CD14-positive monocyte (primary cell): ENCODE measurements at regions not wholly inside any gene's neighbourhood (a gene's known extent, or its start where the extent isn't known, plus 50 kb on each side); places are given as distances from the start of the nearest gene placed in this dataset.

Experiments used
- DNase-seq, 3 donors: peaks; one replicate each; pipeline ENCODE4 v3.0.0-alpha.2; 2011 to 2022
- H2AFZ ChIP-seq: 2 replicates; pipeline ENCODE4 v1.6.0; 2012; ENCODE audit warnings: mild to moderate bottlenecking, low read depth, low read length, inconsistent platforms; ENCODE audit not compliant: insufficient read depth, poor library complexity, severe bottlenecking
- H3K27ac ChIP-seq, 2 donors: 1 replicate in 1 of 2; 2 replicates in 1 of 2; pipeline ENCODE4 v1.5.1; 2012 to 2013; ENCODE audit warnings: low read length in 2 of 2, control low read depth in 1 of 2, inconsistent platforms in 1 of 2, low read depth in 1 of 2, mild to moderate bottlenecking in 1 of 2
- H3K27me3 ChIP-seq, 2 donors: one replicate each; pipeline versions ENCODE4 v1.6.0 to v1.6.1; 2011 to 2013; ENCODE audit warnings: low read length in 2 of 2; ENCODE audit not compliant: control insufficient read depth in 2 of 2, insufficient read depth in 2 of 2
- H3K36me3 ChIP-seq, 2 donors: replicated peaks in 1 of 2; 1 replicate in 1 of 2; 2 replicates in 1 of 2; pipeline versions ENCODE4 v1.5.1 to v1.6.1; 2012 to 2013; ENCODE audit warnings: low read length in 2 of 2, control low read depth in 1 of 2, inconsistent platforms in 1 of 2, mild to moderate bottlenecking in 1 of 2; ENCODE audit not compliant: insufficient read depth in 2 of 2, control insufficient read depth in 1 of 2
- H3K4me1 ChIP-seq, 2 donors: 1 replicate in 1 of 2; 2 replicates in 1 of 2; pipeline versions ENCODE4 v1.5.1 to v1.6.1; 2012 to 2013; ENCODE audit warnings: low read length in 2 of 2, control low read depth in 1 of 2, inconsistent platforms in 1 of 2, mild to moderate bottlenecking in 1 of 2, moderate library complexity in 1 of 2; ENCODE audit not compliant: insufficient read depth in 2 of 2, control insufficient read depth in 1 of 2
- H3K4me2 ChIP-seq: replicated peaks from 2 replicates; pipeline ENCODE3; 2012; ENCODE audit warnings: low read length, moderate library complexity, mild to moderate bottlenecking; ENCODE audit not compliant: poor library complexity, severe bottlenecking; ENCODE audit errors: extremely low read depth
- H3K4me3 ChIP-seq, 3 experiments: fragments of 200-600 bp in 1 of 3; sonication (generic) in 1 of 3; replicated peaks in 1 of 3; 1 replicate in 2 of 3; 2 replicates in 1 of 3; pipeline ENCODE4 v1.5.1; 2011 to 2013; ENCODE audit warnings: low read length in 3 of 3, mild to moderate bottlenecking in 3 of 3, control low read depth in 2 of 3, low read depth in 2 of 3, inconsistent platforms in 1 of 3, moderate library complexity in 1 of 3
- H3K79me2 ChIP-seq: 2 replicates; pipeline ENCODE4 v1.6.0; 2012; ENCODE audit warnings: mild to moderate bottlenecking, control low read depth, inconsistent platforms, low read length, moderate library complexity; ENCODE audit not compliant: insufficient read depth
- H3K9ac ChIP-seq: 2 replicates; pipeline ENCODE4 v1.6.0; 2017; ENCODE audit warnings: low read length, mild to moderate bottlenecking; ENCODE audit not compliant: insufficient read depth, poor library complexity, severe bottlenecking
- H3K9me3 ChIP-seq, 2 donors: replicated peaks in 1 of 2; 1 replicate in 1 of 2; 2 replicates in 1 of 2; pipeline versions ENCODE4 v1.5.1 to v1.6.1; 2012 to 2013; ENCODE audit warnings: low read length in 2 of 2, control low read depth in 1 of 2; ENCODE audit not compliant: control insufficient read depth in 1 of 2, insufficient read depth in 1 of 2
- H4K20me1 ChIP-seq: 2 replicates; pipeline ENCODE4 v1.6.0; 2012; ENCODE audit warnings: mild to moderate bottlenecking, low read length, control low read depth, moderate library complexity; ENCODE audit not compliant: insufficient read depth
- H3K27ac Mint-ChIP-seq, 7 donors: one replicate each; pipeline ENCODE4 v1.8.0; 2020; ENCODE audit warnings: mild to moderate bottlenecking in 7 of 7, mixed read lengths in 7 of 7, moderate library complexity in 6 of 7, inconsistent platforms in 2 of 7
- H3K27me3 Mint-ChIP-seq, 3 donors: one replicate each; pipeline ENCODE4 v1.8.0; 2021 to 2022; ENCODE audit warnings: low read depth in 3 of 3, mild to moderate bottlenecking in 3 of 3, mixed read lengths in 3 of 3, moderate library complexity in 3 of 3, inconsistent platforms in 1 of 3
- H3K36me3 Mint-ChIP-seq, 2 donors: one replicate each; pipeline ENCODE4 v1.8.0; 2020; ENCODE audit warnings: mixed read lengths in 2 of 2, inconsistent platforms in 1 of 2, mild to moderate bottlenecking in 1 of 2
- H3K4me1 Mint-ChIP-seq: one replicate; pipeline ENCODE4 v1.8.0; 2020; ENCODE audit warnings: mild to moderate bottlenecking, mixed read lengths
- H3K4me3 Mint-ChIP-seq, 2 donors: one replicate each; pipeline ENCODE4 v1.8.0; 2020; ENCODE audit warnings: mild to moderate bottlenecking in 2 of 2, mixed read lengths in 2 of 2, moderate library complexity in 1 of 2
- H3K9me3 Mint-ChIP-seq, 7 donors: one replicate each; pipeline ENCODE4 v1.8.0; 2020 to 2022; ENCODE audit warnings: mixed read lengths in 7 of 7, mild to moderate bottlenecking in 6 of 7, moderate library complexity in 6 of 7, inconsistent platforms in 2 of 7
- CTCF ChIP-seq: fragments of 200-600 bp; IDR thresholded peaks from one replicate; pipeline ENCODE4 v1.8.0; 2022; ENCODE audit warnings: antibody characterized with exemption, mild to moderate bottlenecking
- WGBS: methylation state at CpG from one replicate; pipeline ENCODE4 v1.1.5; 2013; ENCODE audit warnings: missing lambda C conversion rate; ENCODE audit not compliant: insufficient coverage; 5-methylcytosine and 5-hydroxymethylcytosine counted together
- intact Hi-C, 2 donors: fragments of 100-400 bp; cut with micrococcal nuclease; formaldehyde crosslinking; loops; one replicate each; pipeline versions ENCODE4 v1.15.0 to v1.15.1; 2023

- Mint-ChIP-seq H3K9me3 (peaks cover 0 to 6% (median 3%) of the 10 kb centered on the region in 7 donors), H3K27me3 (no peaks in the 10 kb centered on the region), H3K27ac (no peak overlapping the region), H3K4me1 (no peaks in the 10 kb centered on the region), H3K4me3 (no peak overlapping the region), H3K36me3 (no peaks in the 10 kb centered on the region)
- H3K9ac ChIP-seq, result no peak overlapping the region
- H3K36me3 ChIP-seq, result no peaks in the 10 kb centered on the region
- no peak overlapping the region for H2AFZ ChIP-seq
- no peaks in the 10 kb centered on the region for H3K79me2 ChIP-seq
- DNase-seq, result no peak
- H3K4me2 ChIP-seq, result no peak overlapping the region
- H3K4me3 ChIP-seq, result no peak overlapping the region
- WGBS, result no CpG with 5 or more reads among the region's 1 CpG
- H3K27ac ChIP-seq, result no peak overlapping the region
- H3K27me3 ChIP-seq, result no peaks in the 10 kb centered on the region
- no peaks in the 10 kb centered on the region for H3K9me3 ChIP-seq
- no peaks in the 10 kb centered on the region for H3K4me1 ChIP-seq
- intact Hi-C loops, result no loop called here
- H4K20me1 ChIP-seq, result no peaks in the 10 kb centered on the region
- TF ChIP-seq CTCF, result no peak
Measured at GRCh38 chr4:13892739-13893105, 265.2 kb upstream of the BOD1L1 start.

- no peaks in the 10 kb centered on the region for H3K9me3 ChIP-seq
- no peak overlapping the region for H3K4me3 Mint-ChIP-seq
- no peak overlapping the region for H3K27ac Mint-ChIP-seq
- H3K9ac ChIP-seq, result no peak overlapping the region
- DNase-seq, result no peak
- no CpG with 5 or more reads among the region's 3 CpGs for WGBS
- H3K4me2 ChIP-seq, result no peak overlapping the region
- no peaks in the 10 kb centered on the region for H4K20me1 ChIP-seq
- intact Hi-C loops, result no loop called here
- H3K4me1 ChIP-seq, result no peaks in the 10 kb centered on the region
- no peaks in the 10 kb centered on the region for H3K27me3 Mint-ChIP-seq
- no peak overlapping the region for H3K4me3 ChIP-seq
- H3K36me3 ChIP-seq, result no peaks in the 10 kb centered on the region
- H2AFZ ChIP-seq, result no peak overlapping the region
- H3K9me3 Mint-ChIP-seq, result peaks cover 0 to 6% (median 3%) of the 10 kb centered on the region in 7 donors
- no peak for TF ChIP-seq CTCF
- no peaks in the 10 kb centered on the region for H3K4me1 Mint-ChIP-seq
- no peaks in the 10 kb centered on the region for H3K36me3 Mint-ChIP-seq
- no peak overlapping the region for H3K27ac ChIP-seq
- no peaks in the 10 kb centered on the region for H3K79me2 ChIP-seq
- H3K27me3 ChIP-seq, result no peaks in the 10 kb centered on the region
Measured at GRCh38 chr4:13893211-13893610, 265.7 kb upstream of the BOD1L1 start.
